ENCODE measurements at regions not wholly inside any gene's neighbourhood (a gene's known extent, or its start where the extent isn't known, plus 50 kb on each side); places are given as distances from the start of the nearest gene placed in this dataset.

DNA sequence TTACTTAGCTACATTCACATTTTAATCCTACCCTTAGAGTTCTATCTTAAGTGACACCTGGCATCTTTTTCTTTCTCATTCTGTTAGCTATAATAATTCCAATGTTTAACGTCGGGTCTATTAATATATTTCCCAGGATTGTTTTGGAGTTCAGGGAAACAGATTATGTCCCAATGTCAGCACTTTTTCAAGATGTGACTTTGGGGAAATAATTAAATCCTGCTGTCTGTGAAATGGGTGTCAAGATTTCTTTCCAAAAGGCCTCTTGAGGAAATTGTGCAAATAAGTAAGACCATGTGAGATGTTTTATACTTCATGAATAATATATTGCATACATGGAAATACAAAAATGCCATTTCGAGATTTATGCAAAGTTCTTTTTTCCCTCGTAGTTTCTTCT is 887.6 kb upstream of the SEL1L start:
- TF ChIP-seq EZH2phosphoT487 (IDR thresholded peaks at IDR 0.05; ENCODE audit: borderline replicate concordance, low read depth, low read length) (no peak), CTCF (conservative IDR thresholded peaks at IDR 0.05; ENCODE audit: low read length) (no peak)

Measured in OCI-LY7 (cell line).